ENCODE measurements at regions not wholly inside any gene's neighbourhood (a gene's known extent, or its start where the extent isn't known, plus 50 kb on each side); places are given as distances from the start of the nearest gene placed in this dataset.
"Not testable (repeated sequence)": the region's sequence is repeated elsewhere in the genome, so short reads cannot be mapped to it uniquely, and the experiment has no call there.

DNA sequence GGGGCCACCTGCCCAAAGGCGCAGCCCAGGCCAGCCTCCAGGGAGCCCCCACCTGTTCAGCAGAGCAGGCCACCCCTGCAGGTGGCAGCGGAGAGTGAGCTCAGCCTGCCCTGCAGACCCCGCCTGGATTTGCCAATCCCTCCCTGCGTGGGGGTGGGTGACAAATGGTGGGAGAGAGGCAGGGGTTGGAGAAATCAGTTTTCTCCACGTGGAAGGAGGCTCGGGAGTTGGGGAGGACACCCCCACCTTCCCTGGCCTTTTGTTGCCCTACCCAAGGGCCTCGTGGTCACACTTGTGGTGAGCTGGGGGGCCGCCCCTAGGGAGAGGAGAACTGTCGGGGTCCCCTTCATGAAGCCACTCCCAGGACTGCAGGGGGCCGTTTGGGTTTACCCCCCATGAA lies 351.7 kb downstream of the CNTNAP3B start:
- TF ChIP-seq POLR2A (IDR thresholded peaks at IDR 0.05): not testable (repeated sequence)
- TF ChIP-seq, protein P1, sequence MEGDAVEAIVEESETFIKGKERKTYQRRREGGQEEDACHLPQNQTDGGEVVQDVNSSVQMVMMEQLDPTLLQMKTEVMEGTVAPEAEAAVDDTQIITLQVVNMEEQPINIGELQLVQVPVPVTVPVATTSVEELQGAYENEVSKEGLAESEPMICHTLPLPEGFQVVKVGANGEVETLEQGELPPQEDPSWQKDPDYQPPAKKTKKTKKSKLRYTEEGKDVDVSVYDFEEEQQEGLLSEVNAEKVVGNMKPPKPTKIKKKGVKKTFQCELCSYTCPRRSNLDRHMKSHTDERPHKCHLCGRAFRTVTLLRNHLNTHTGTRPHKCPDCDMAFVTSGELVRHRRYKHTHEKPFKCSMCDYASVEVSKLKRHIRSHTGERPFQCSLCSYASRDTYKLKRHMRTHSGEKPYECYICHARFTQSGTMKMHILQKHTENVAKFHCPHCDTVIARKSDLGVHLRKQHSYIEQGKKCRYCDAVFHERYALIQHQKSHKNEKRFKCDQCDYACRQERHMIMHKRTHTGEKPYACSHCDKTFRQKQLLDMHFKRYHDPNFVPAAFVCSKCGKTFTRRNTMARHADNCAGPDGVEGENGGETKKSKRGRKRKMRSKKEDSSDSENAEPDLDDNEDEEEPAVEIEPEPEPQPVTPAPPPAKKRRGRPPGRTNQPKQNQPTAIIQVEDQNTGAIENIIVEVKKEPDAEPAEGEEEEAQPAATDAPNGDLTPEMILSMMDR (IDR thresholded peaks at IDR 0.05): not testable (repeated sequence)
